ENCODE measurements at regions not wholly inside any gene's neighbourhood (a gene's known extent, or its start where the extent isn't known, plus 50 kb on each side); places are given as distances from the start of the nearest gene placed in this dataset.

GRCh38 chr2:14884651-14885050, 252.1 kb downstream of the LRATD1 start:
- TF ChIP-seq POLR2A (IDR thresholded peaks at IDR 0.05) (no peak), CTCF (IDR thresholded peaks at IDR 0.05) (no peak)
